Neuron (in vitro differentiated cells): ENCODE measurements at regions not wholly inside any gene's neighbourhood (a gene's known extent, or its start where the extent isn't known, plus 50 kb on each side); places are given as distances from the start of the nearest gene placed in this dataset.

Experiments used
- H2AFZ ChIP-seq: one replicate; pipeline ENCODE4 v1.6.1; 2013; ENCODE audit warnings: low read depth, mild to moderate bottlenecking, inconsistent platforms, low read length, moderate library complexity
- H3K27me3 ChIP-seq: one replicate; pipeline ENCODE4 v1.6.1; 2013; ENCODE audit warnings: low read length; ENCODE audit not compliant: insufficient read depth
- H3K36me3 ChIP-seq: one replicate; pipeline ENCODE4 v1.6.1; 2013; ENCODE audit warnings: low read length; ENCODE audit not compliant: insufficient read depth
- H3K4me1 ChIP-seq: one replicate; pipeline ENCODE4 v1.6.1; 2013; ENCODE audit warnings: low read length; ENCODE audit not compliant: insufficient read depth
- H3K4me3 ChIP-seq: 2 replicates; pipeline ENCODE4 v1.5.1; 2013; ENCODE audit warnings: mild to moderate bottlenecking, low read length, moderate library complexity
- H3K9me3 ChIP-seq: one replicate; pipeline ENCODE4 v1.6.1; 2013; ENCODE audit warnings: low read length

DNA sequence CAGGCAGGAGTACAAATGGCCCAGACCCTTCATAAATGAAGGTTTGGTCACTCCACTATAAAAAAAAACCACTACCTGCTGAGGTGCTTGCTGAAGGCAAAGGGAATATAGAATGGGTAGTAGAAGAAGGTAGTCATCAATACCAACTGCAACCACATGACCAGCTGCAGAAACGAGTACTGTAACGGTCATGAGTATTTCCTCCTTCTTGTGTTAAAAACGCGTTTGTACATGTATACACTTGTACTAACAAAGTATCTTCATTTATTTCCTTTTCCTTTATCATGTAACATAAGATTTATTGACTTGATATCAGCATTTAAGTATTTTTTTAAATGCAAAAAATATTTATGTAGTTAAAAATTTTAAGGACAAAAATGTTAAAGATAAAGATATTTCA lies 238.6 kb downstream of the TFAP2B start:
- Histone ChIP-seq H3K27me3 (no peaks in the 10 kb centered on the region), H3K4me1 (no peaks in the 10 kb centered on the region), H3K4me3 (no peak overlapping the region), H3K9me3 (no peaks in the 10 kb centered on the region), H3K36me3 (no peaks in the 10 kb centered on the region), H2AFZ (no peak overlapping the region)

DNA sequence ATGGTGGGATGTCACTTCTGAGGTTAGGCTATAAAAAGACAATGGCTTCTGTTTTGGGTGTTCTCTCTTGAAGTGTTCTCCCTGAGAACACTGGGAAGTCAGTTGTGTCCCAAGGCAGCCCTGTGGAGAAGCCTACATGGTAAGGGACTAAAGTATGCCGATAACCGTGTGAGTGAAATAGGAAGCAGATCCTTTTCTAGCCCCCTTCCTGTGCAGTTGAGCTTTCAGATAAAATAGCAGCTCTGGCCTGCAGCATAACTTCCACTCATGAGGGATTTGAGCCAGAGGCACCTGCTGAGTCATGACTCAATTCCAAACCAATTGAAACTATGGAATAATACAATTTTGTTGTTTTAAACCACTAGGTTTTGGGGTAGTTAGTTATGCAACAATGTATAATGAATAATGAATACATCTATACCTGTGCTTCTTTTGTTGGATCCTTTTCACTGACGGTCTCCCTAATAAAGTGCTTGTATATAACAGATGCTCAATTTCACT lies 241.6 kb downstream of the TFAP2B start:
- Histone ChIP-seq H3K36me3 (no peaks in the 10 kb centered on the region), H3K4me3 (no peak overlapping the region), H2AFZ (no peak overlapping the region), H3K27me3 (no peaks in the 10 kb centered on the region), H3K9me3 (no peaks in the 10 kb centered on the region), H3K4me1 (no peaks in the 10 kb centered on the region)

DNA sequence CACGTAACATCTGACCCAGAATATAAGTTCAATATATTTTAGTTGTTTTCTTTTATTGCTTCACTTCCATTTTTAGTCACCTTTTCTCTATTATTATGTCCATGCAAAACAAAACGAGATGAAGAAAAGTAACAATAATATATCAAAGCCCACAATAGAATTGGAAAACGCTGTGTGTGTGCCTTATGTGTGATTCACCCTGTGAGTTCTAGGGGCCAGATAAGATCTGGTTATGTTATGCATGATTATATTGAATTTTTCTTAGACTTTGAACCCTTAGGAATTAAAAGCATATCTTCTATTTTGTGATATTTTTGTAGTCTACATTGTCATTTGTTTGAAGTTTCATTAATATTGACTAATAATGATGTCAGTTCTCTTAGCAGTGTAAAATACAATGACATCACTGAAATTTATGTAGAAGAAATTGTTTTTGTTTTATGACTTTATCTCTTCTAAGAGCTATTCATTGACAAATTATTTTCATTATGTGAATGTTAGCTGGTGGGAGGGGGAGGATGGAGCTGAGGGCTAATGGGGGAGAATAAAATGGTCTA lies 243.6 kb downstream of the TFAP2B start:
- no peak overlapping the region for H3K4me3 ChIP-seq
- no peaks in the 10 kb centered on the region for H3K4me1 ChIP-seq

DNA sequence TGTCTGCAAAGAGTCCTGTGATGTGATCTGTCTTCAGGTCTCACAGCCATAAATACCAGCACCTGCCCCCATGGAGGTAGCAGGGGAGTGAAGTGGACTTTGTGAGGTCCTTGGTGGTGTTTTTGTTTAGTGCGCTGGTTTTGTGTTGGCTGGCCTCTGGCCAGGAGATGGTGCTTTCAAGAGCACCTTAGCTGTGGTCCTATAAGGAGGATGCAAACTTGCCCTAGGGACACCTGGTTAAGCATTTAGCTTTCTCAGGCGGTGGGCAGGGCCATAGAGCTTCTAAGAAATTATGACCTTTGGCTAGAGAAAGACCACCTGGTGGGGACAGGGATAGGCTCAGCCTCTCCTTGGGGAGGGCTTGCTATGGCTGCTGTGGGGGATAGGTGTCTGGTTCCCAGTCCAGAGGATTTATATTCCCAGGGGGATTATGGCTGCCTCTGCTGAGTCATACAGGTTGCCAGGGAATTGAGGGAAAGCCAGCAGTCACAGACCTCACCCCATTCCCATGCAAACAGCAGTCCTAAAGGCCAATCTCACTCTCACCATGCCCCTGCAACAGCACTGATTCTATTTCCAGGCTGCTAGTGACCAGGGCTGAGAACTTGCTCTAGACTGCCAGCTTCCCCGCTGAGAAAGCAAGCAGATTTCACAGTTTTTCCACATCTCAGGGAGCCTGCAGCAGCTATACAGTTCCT lies 259.3 kb downstream of the TFAP2B start:
- Histone ChIP-seq H3K9me3 (no peaks in the 10 kb centered on the region), H3K27me3 (no peaks in the 10 kb centered on the region), H3K36me3 (no peaks in the 10 kb centered on the region), H2AFZ (no peak overlapping the region), H3K4me1 (no peaks in the 10 kb centered on the region), H3K4me3 (no peak overlapping the region)

More for the DNA sequence above, 243.6 kb downstream of the TFAP2B start:
- H3K36me3 ChIP-seq: no peaks in the 10 kb centered on the region
- H3K9me3 ChIP-seq: no peaks in the 10 kb centered on the region
- H3K27me3 ChIP-seq: no peaks in the 10 kb centered on the region
- no peak overlapping the region for H2AFZ ChIP-seq

DNA sequence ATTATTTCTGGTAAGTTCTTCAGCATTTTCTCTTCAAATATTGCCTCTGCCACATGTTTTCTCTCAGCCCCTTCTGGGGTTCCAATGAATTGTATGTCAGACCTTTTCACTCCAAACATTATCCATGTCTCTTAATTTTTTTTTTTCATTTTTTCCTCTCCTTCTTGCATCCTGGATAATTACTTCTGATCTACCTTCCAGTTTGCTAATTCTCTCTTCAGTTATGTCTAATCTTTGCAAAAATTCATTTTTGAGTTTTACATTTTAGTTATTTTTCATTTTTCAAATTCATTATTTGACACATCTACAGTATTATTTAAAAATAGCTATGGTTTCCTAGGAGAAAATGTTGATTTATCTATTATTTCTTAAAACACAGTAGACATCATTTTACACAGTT lies 271.7 kb downstream of the TFAP2B start:
- no peak overlapping the region for H2AFZ ChIP-seq
- H3K4me1 ChIP-seq: no peaks in the 10 kb centered on the region
- H3K4me3 ChIP-seq: no peak overlapping the region
- H3K27me3 ChIP-seq: no peaks in the 10 kb centered on the region
- H3K36me3 ChIP-seq: no peaks in the 10 kb centered on the region
- H3K9me3 ChIP-seq: no peaks in the 10 kb centered on the region

DNA sequence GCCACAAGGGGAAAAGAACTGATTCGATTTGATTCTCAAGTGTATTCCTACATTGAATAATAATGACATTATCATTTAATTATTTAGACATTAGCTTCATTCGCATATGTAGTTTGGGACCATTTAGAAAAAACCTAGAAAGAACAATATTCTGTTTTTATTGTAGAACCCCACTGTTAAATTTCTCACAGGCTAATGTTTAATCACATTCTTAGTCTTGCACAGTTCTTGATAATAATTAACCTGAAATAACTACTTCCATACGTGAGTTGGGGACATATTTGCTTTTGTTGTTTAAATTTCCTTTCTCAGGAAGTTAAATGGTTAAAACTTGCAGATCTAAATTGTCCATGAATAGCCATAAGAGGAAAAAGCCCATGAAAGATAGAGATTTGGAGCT lies 275.2 kb downstream of the TFAP2B start:
- Histone ChIP-seq H3K4me3 (no peak overlapping the region), H3K27me3 (no peaks in the 10 kb centered on the region), H3K36me3 (no peaks in the 10 kb centered on the region), H2AFZ (no peak overlapping the region), H3K4me1 (no peaks in the 10 kb centered on the region), H3K9me3 (no peaks in the 10 kb centered on the region)

DNA sequence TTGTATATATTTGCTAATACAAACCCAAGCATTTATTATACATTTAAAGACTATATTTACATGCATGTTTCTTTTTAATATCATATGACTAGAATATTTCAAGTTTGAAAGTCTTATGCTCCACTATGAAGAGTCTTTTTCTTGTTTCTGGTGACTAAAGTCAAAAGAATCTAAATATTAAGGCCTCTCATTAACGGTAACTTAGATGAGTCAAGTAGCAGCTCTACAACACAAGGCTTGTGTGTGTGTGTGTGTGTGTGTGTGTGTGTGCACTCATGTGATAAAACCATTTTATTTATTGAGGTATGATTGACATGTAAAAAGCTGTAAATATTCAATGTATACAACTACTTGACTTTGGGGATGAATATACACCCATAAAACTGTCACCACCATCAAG lies 275.6 kb downstream of the TFAP2B start:
- Histone ChIP-seq H3K9me3 (no peaks in the 10 kb centered on the region), H2AFZ (no peak overlapping the region), H3K36me3 (no peaks in the 10 kb centered on the region), H3K4me3 (no peak overlapping the region), H3K4me1 (no peaks in the 10 kb centered on the region), H3K27me3 (no peaks in the 10 kb centered on the region)

DNA sequence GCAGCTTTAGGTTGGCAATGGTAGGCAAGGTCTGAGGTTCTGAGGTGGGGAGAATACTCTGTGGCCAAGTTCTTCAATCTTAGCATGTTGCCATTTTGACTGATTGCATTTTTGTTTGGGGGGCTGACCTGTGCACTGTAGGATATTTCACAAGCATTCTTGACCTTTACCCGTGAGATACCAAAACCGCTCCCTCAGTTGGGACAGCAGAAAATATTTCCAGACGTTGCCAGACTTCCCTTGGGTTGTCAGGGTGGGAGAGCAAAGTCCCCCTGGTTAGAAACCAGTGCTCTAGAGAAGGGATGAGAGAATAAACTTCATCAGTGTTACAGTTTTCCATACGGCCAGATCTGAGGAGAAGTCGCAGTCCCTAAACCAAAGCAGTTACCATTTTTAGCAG lies 279.6 kb downstream of the TFAP2B start:
- Histone ChIP-seq H2AFZ (no peak overlapping the region), H3K4me1 (no peaks in the 10 kb centered on the region), H3K4me3 (no peak overlapping the region), H3K36me3 (no peaks in the 10 kb centered on the region), H3K9me3 (no peaks in the 10 kb centered on the region), H3K27me3 (no peaks in the 10 kb centered on the region)

DNA sequence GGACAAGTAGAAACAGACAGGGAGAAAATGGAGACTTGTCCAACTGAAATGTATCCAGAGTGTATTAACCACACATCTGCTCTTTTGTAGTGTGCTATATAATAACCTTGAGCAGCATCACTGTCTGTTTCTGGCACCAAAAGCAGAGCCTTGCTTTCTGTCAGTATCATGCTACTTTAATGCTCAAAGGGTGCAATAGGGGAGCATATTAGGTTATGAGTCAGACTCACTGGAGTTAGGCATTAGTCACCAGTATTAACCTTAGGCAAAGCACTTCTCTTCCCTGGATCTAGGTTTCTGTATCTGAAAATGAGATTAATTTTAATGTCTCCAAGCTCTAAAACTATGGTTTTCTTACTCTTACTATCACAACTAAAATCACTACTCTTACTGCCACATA lies 280.1 kb downstream of the TFAP2B start:
- Histone ChIP-seq H3K4me3 (no peak overlapping the region), H3K27me3 (no peaks in the 10 kb centered on the region), H2AFZ (no peak overlapping the region), H3K9me3 (no peaks in the 10 kb centered on the region), H3K4me1 (no peaks in the 10 kb centered on the region), H3K36me3 (no peaks in the 10 kb centered on the region)

DNA sequence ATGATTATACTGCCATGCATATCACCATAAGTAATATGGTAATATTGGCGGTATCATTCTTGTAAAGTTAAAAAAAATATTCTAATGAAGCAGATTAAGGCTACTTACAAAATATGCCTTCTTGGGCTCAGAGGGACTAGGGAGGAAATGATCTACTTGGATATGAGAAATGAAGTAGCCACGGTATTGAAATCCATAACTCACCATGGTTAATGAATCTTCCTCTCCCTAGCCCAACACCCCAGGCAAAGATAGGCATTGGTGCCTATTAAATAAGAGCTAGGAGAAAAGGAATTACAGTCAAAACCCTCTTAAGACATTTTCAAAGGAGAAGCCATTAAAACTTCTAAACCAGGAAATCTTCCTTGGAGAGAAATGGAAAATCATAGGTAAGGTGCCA lies 280.5 kb downstream of the TFAP2B start:
- Histone ChIP-seq H3K36me3 (no peaks in the 10 kb centered on the region), H3K4me3 (no peak overlapping the region), H2AFZ (no peak overlapping the region), H3K4me1 (no peaks in the 10 kb centered on the region), H3K27me3 (no peaks in the 10 kb centered on the region), H3K9me3 (no peaks in the 10 kb centered on the region)

DNA sequence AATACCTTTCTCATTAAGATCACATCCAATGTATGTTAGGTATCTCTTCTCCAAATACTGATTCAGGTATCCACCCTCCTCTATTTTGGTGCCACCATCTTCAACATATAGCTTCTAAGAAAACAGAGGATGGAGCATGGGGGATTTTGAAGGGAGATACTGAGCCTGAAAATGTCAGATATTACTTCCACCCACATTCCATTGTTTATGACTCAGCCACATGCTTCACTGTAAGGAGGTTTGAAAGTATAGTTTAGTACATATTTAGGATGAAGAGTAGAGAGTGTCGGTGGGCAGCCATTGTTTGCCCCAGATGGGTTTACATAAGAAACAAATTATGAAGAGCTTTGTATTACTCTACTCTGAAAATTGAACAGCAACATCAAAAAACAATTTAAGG lies 286.7 kb downstream of the TFAP2B start:
- H3K4me3 ChIP-seq: no peak overlapping the region
- no peaks in the 10 kb centered on the region for H3K27me3 ChIP-seq
- no peaks in the 10 kb centered on the region for H3K36me3 ChIP-seq
- H2AFZ ChIP-seq: no peak overlapping the region
- no peaks in the 10 kb centered on the region for H3K9me3 ChIP-seq
- no peaks in the 10 kb centered on the region for H3K4me1 ChIP-seq

DNA sequence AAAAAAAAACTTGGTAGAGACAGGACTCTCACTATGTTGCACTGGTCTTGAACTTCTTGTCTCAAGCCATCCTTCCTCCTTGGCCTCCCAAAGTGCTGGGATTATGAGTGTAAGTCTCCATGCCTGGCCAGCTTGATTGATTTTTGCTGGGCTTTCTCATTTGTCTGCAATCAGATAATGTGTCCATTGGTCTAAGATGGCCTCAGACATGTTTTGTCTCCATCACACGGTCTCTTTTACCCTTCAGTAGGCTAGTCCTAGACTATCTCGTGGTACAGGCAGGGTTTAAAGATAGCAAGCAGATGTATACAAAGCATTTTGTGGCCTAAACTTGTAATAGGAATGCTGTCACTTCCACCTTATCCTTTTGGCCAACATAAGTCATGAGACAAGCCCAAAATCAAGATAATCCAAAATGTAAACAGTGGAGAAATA lies 289.1 kb downstream of the TFAP2B start:
- Histone ChIP-seq H2AFZ (no peak overlapping the region), H3K9me3 (no peaks in the 10 kb centered on the region), H3K4me3 (no peak overlapping the region), H3K4me1 (no peaks in the 10 kb centered on the region), H3K36me3 (no peaks in the 10 kb centered on the region), H3K27me3 (no peaks in the 10 kb centered on the region)

DNA sequence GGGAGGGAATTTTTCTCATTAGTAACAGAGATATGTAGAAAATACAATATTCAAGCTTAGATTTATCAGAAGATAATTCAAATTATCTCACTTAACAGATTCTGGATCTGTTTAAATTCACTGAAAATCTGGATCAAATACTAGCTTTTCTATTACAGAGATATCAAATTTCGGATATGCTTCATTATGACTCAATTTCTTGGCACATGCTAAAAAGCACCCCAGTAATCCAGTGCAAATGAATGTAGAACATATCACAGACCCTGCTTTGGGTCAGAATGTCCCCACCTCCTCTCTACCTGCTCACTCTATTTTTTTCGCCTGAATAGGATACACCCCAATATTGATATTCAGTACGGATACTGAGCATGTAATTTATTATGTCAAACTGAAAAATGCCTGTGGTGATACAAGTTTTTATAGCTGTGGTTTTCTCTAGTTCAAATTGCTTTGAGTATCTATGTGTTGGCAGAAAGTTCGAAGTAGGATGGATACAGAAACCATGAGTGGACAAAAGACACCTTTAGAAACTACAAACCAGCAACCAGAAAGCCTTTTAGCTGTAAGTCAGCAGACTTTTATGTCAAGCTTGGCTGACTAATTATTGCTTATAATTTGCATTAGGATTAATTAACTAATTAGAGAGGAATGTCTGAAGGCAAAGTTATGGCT lies 290.0 kb downstream of the TFAP2B start:
- no peak overlapping the region for H3K4me3 ChIP-seq
- H3K36me3 ChIP-seq: no peaks in the 10 kb centered on the region
- H3K9me3 ChIP-seq: no peaks in the 10 kb centered on the region
- H3K4me1 ChIP-seq: no peaks in the 10 kb centered on the region
- no peak overlapping the region for H2AFZ ChIP-seq
- no peaks in the 10 kb centered on the region for H3K27me3 ChIP-seq
